ENCODE measurements at regions not wholly inside any gene's neighbourhood (a gene's known extent, or its start where the extent isn't known, plus 50 kb on each side); places are given as distances from the start of the nearest gene placed in this dataset.

DNA sequence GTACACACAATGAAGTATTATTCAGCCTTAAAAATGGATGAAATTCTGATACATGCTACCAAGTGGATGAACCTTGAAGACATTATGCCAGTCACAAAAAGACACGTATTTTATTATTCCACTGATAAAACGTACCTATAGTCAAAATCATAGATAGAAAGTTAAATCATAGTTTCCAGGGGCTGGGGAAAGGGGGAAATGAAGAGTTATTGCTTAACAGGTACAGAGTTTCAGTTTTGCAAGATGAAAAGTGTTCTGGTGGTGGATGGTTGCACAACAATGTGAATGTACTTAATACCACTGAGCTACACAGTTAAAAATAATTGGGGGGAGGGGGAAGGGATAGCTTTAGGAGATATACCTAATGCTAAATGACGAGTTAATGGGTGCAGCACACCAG lies 63.5 kb upstream of the FOXN2 start:
- no peak for TF ChIP-seq JUNB (IDR thresholded peaks at IDR 0.05; ENCODE audit: unreplicated experiment)
- TF ChIP-seq, protein P1, sequence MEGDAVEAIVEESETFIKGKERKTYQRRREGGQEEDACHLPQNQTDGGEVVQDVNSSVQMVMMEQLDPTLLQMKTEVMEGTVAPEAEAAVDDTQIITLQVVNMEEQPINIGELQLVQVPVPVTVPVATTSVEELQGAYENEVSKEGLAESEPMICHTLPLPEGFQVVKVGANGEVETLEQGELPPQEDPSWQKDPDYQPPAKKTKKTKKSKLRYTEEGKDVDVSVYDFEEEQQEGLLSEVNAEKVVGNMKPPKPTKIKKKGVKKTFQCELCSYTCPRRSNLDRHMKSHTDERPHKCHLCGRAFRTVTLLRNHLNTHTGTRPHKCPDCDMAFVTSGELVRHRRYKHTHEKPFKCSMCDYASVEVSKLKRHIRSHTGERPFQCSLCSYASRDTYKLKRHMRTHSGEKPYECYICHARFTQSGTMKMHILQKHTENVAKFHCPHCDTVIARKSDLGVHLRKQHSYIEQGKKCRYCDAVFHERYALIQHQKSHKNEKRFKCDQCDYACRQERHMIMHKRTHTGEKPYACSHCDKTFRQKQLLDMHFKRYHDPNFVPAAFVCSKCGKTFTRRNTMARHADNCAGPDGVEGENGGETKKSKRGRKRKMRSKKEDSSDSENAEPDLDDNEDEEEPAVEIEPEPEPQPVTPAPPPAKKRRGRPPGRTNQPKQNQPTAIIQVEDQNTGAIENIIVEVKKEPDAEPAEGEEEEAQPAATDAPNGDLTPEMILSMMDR (conservative IDR thresholded peaks at IDR 0.05; ENCODE audit: low read depth in 2 of 2) = no peak
- TF ChIP-seq EZH2phosphoT487 (IDR thresholded peaks at IDR 0.05; ENCODE audit: unreplicated experiment) = no peak
- no peak for TF ChIP-seq POLR2AphosphoS5 (IDR thresholded peaks at IDR 0.05; ENCODE audit: low read depth)
- TF ChIP-seq CREB1 (CRISPR knock-in tag; IDR thresholded peaks at IDR 0.05; ENCODE audit: low read depth) = no peak
- TF ChIP-seq EZH2 (IDR thresholded peaks at IDR 0.05; ENCODE audit: low read depth, unreplicated experiment) = no peak

Measured in GM23338 (cell line).